ENCODE measurements at regions not wholly inside any gene's neighbourhood (a gene's known extent, or its start where the extent isn't known, plus 50 kb on each side); places are given as distances from the start of the nearest gene placed in this dataset.

- DNase-seq, result no peak
Measured at GRCh38 chr1:194293851-194294405, 1107.5 kb upstream of the B3GALT2 start.

- DNase-seq, result no peak
Measured at GRCh38 chr1:194292966-194293365, 1106.6 kb upstream of the B3GALT2 start.

- peak; percentile 8 to 34 (median 32) for DNase-seq
Measured at GRCh38 chr1:194289569-194290266, 1103.3 kb upstream of the B3GALT2 start.

GRCh38 chr1:194288238-194288637 lies 1101.8 kb upstream of the B3GALT2 start:
- no peak for DNase-seq

GRCh38 chr1:194281376-194281775 lies 1095.0 kb upstream of the B3GALT2 start:
- DNase-seq, result no peak

GRCh38 chr1:194280463-194280862 lies 1094.0 kb upstream of the B3GALT2 start:
- DNase-seq, result no peak

- no peak for DNase-seq
Measured at GRCh38 chr1:194279975-194280374, 1093.6 kb upstream of the B3GALT2 start.

GRCh38 chr1:194277927-194278326 lies 1091.5 kb upstream of the B3GALT2 start:
- no peak for DNase-seq

- no peak for DNase-seq
Measured at GRCh38 chr1:194273660-194274059, 1087.2 kb upstream of the B3GALT2 start.

GRCh38 chr1:194268839-194269238 lies 1082.4 kb upstream of the B3GALT2 start:
- no peak for DNase-seq

GRCh38 chr1:194267021-194267420 lies 1080.6 kb upstream of the B3GALT2 start:
- DNase-seq, result no peak

- DNase-seq, result no peak
Measured at GRCh38 chr1:194256010-194256409, 1069.6 kb upstream of the B3GALT2 start.

- DNase-seq, result no peak
Measured at GRCh38 chr1:194252199-194252598, 1065.8 kb upstream of the B3GALT2 start.

GRCh38 chr1:194241215-194241614 lies 1054.8 kb upstream of the B3GALT2 start:
- DNase-seq, result no peak

- no peak for DNase-seq
Measured at GRCh38 chr1:194233069-194233468, 1046.7 kb upstream of the B3GALT2 start.

GRCh38 chr1:194230351-194231144 lies 1044.1 kb upstream of the B3GALT2 start:
- no peak for DNase-seq

- no peak for DNase-seq
Measured at GRCh38 chr1:194228427-194228826, 1042.0 kb upstream of the B3GALT2 start.

- no peak for DNase-seq
Measured at GRCh38 chr1:194227161-194227560, 1040.7 kb upstream of the B3GALT2 start.

GRCh38 chr1:194225821-194226220 lies 1039.4 kb upstream of the B3GALT2 start:
- DNase-seq, result no peak

- DNase-seq, result no peak
Measured at GRCh38 chr1:194223596-194223995, 1037.2 kb upstream of the B3GALT2 start.

GRCh38 chr1:194215448-194215847 lies 1029.0 kb upstream of the B3GALT2 start:
- DNase-seq, result no peak

GRCh38 chr1:194214735-194215134 lies 1028.3 kb upstream of the B3GALT2 start:
- no peak for DNase-seq

GRCh38 chr1:194209920-194210319 lies 1023.5 kb upstream of the B3GALT2 start:
- DNase-seq, result no peak

- no peak for DNase-seq
Measured at GRCh38 chr1:194208674-194209073, 1022.3 kb upstream of the B3GALT2 start.
